HEK293 (cell line): ENCODE measurements at regions not wholly inside any gene's neighbourhood (a gene's known extent, or its start where the extent isn't known, plus 50 kb on each side); places are given as distances from the start of the nearest gene placed in this dataset.

Experiments
- CTCF ChIA-PET: fragments of 350-600 bp; formaldehyde crosslinking; extraction: SDS; loops from one replicate; lab custom pipeline; 2021; ENCODE audit warnings: antibody characterized with exemption; lab: Yijun Ruan, JAX
- POLR2A ChIA-PET: fragments of 300-600 bp; formaldehyde crosslinking; extraction: SDS; loops from one replicate; lab custom pipeline; 2020; ENCODE audit warnings: antibody characterized with exemption, inconsistent platforms; lab: Yijun Ruan, JAX
- H3K27ac ChIP-seq: fragments of 200-500 bp; sonication (Bioruptor generic); 2 replicates; pipeline ENCODE4 v1.5.1; 2014; ENCODE audit warnings: low read depth, low read length, control low read depth, inconsistent platforms; ENCODE audit errors: extremely low read depth
- H3K36me3 ChIP-seq, 2 experiments: fragments of 200-500 bp in 1 of 2; sonication (Bioruptor generic) in 1 of 2; 1 replicate in 1 of 2; 2 replicates in 1 of 2; pipeline ENCODE4 v1.5.1; 2014 to 2017; ENCODE audit warnings: inconsistent platforms in 2 of 2, low read length in 2 of 2; ENCODE audit not compliant: control insufficient read depth in 2 of 2, insufficient read depth in 1 of 2
- H3K4me1 ChIP-seq: fragments of 200-500 bp; sonication (Bioruptor generic); 2 replicates; pipeline ENCODE4 v1.5.1; 2014; ENCODE audit warnings: mild to moderate bottlenecking, low read length, inconsistent platforms; ENCODE audit not compliant: control insufficient read depth, insufficient read depth
- H3K4me3 ChIP-seq: 2 replicates; pipeline ENCODE4 v1.5.1; 2011; ENCODE audit warnings: low read depth, mild to moderate bottlenecking, control low read depth, low read length, moderate library complexity
- H3K9me3 ChIP-seq: fragments of 200-500 bp; sonication (Bioruptor generic); 2 replicates; pipeline ENCODE4 v1.5.1; 2014; ENCODE audit warnings: low read depth, low read length, inconsistent platforms; ENCODE audit not compliant: control insufficient read depth, insufficient read depth
- GFI1B ChIP-seq: fragments of 450-650 bp; formaldehyde crosslinking; IDR thresholded peaks from 2 replicates; pipeline ENCODE4 v1.5.1; 2016; ENCODE audit warnings: missing biosample characterization, missing genetic modification characterization
- KLF1 ChIP-seq: fragments of 450-650 bp; formaldehyde crosslinking; IDR thresholded peaks from 2 replicates; pipeline ENCODE4 v1.5.1; 2016; ENCODE audit warnings: missing biosample characterization, missing genetic modification characterization
- SCRT2 ChIP-seq: fragments of 450-650 bp; formaldehyde crosslinking; IDR thresholded peaks from 2 replicates; pipeline ENCODE4 v1.5.1; 2016; ENCODE audit warnings: missing biosample characterization, missing genetic modification characterization
- TCF7L2 ChIP-seq: IDR thresholded peaks from 2 replicates; pipeline ENCODE4 v1.6.1; 2011; ENCODE audit warnings: low read depth, mild to moderate bottlenecking, inconsistent platforms, low read length, moderate library complexity, borderline replicate concordance
- ZBTB49 ChIP-seq: fragments of 450-650 bp; formaldehyde crosslinking; IDR thresholded peaks from 2 replicates; pipeline ENCODE4 v1.5.1; 2016; ENCODE audit warnings: missing biosample characterization, missing genetic modification characterization, low read depth
- ZBTB6 ChIP-seq: fragments of 450-650 bp; formaldehyde crosslinking; IDR thresholded peaks from 2 replicates; pipeline ENCODE4 v1.5.1; 2017; ENCODE audit warnings: missing biosample characterization, missing genetic modification characterization
- ZNF202 ChIP-seq: fragments of 450-650 bp; formaldehyde crosslinking; IDR thresholded peaks from 2 replicates; pipeline ENCODE4 v1.5.1; 2016; ENCODE audit warnings: missing biosample characterization, missing genetic modification characterization, borderline replicate concordance
- ZNF366 ChIP-seq: fragments of 450-650 bp; formaldehyde crosslinking; conservative IDR thresholded peaks from 2 replicates; pipeline ENCODE4 v1.5.1; 2016; ENCODE audit warnings: missing biosample characterization, missing genetic modification characterization
- ZNF391 ChIP-seq: fragments of 450-650 bp; formaldehyde crosslinking; IDR thresholded peaks from 2 replicates; pipeline ENCODE4 v1.5.1; 2016; ENCODE audit warnings: low read depth, missing biosample characterization, missing genetic modification characterization, borderline replicate concordance
- ZNF394 ChIP-seq: fragments of 450-650 bp; formaldehyde crosslinking; IDR thresholded peaks from 2 replicates; pipeline ENCODE4 v1.5.1; 2016; ENCODE audit warnings: missing biosample characterization, missing genetic modification characterization, mild to moderate bottlenecking, moderate library complexity, borderline replicate concordance
- ZNF398 ChIP-seq: fragments of 450-650 bp; formaldehyde crosslinking; IDR thresholded peaks from 2 replicates; pipeline ENCODE4 v1.5.1; 2017; ENCODE audit warnings: missing biosample characterization, missing genetic modification characterization
- ZNF426 ChIP-seq: fragments of 450-650 bp; formaldehyde crosslinking; IDR thresholded peaks from 2 replicates; pipeline ENCODE4 v1.5.1; 2017; ENCODE audit warnings: missing biosample characterization, missing genetic modification characterization, mild to moderate bottlenecking, inconsistent platforms, moderate library complexity
- ZNF529 ChIP-seq: fragments of 450-650 bp; formaldehyde crosslinking; IDR thresholded peaks from 2 replicates; pipeline ENCODE4 v1.5.1; 2017; ENCODE audit warnings: missing genetic modification characterization, missing biosample characterization; ENCODE audit not compliant: insufficient replicate concordance
- ZNF558 ChIP-seq: fragments of 450-650 bp; formaldehyde crosslinking; IDR thresholded peaks from 2 replicates; pipeline ENCODE4 v1.5.1; 2016; ENCODE audit warnings: missing biosample characterization, missing genetic modification characterization
- ZNF596 ChIP-seq: fragments of 450-650 bp; IDR thresholded peaks from 2 replicates; pipeline ENCODE4 v1.5.0; 2018; ENCODE audit warnings: missing biosample characterization, mild to moderate bottlenecking, missing genetic modification characterization, moderate library complexity
- ZNF610 ChIP-seq: fragments of 450-650 bp; formaldehyde crosslinking; IDR thresholded peaks from 2 replicates; pipeline ENCODE4 v1.5.1; 2016; ENCODE audit warnings: missing biosample characterization, missing genetic modification characterization, borderline replicate concordance
- ZNF660 ChIP-seq: fragments of 450-650 bp; IDR thresholded peaks from 2 replicates; pipeline ENCODE4 v1.5.1; 2018; ENCODE audit warnings: missing biosample characterization, mild to moderate bottlenecking, missing genetic modification characterization
- ZNF701 ChIP-seq: fragments of 450-650 bp; formaldehyde crosslinking; IDR thresholded peaks from 2 replicates; pipeline ENCODE4 v1.5.1; 2016; ENCODE audit warnings: missing biosample characterization, missing genetic modification characterization
- ZNF837 ChIP-seq: fragments of 450-650 bp; formaldehyde crosslinking; IDR thresholded peaks from 2 replicates; pipeline ENCODE4 v1.5.1; 2016; ENCODE audit warnings: missing biosample characterization, missing genetic modification characterization
- ZSCAN23 ChIP-seq: fragments of 450-650 bp; formaldehyde crosslinking; IDR thresholded peaks from 2 replicates; pipeline ENCODE4 v1.5.1; 2016; ENCODE audit warnings: missing biosample characterization, missing genetic modification characterization
- ZXDB ChIP-seq: fragments of 450-650 bp; formaldehyde crosslinking; IDR thresholded peaks from 2 replicates; pipeline ENCODE4 v1.5.1; 2016; ENCODE audit warnings: missing biosample characterization, missing genetic modification characterization
- TF ChIP-seq, protein P1 (sequence below): fragments of 450-650 bp; formaldehyde crosslinking; IDR thresholded peaks from 2 replicates; pipeline ENCODE4 v1.5.1; 2016; ENCODE audit warnings: missing biosample characterization, missing genetic modification characterization, borderline replicate concordance
- TF ChIP-seq, protein P2 (sequence below): fragments of 450-650 bp; formaldehyde crosslinking; IDR thresholded peaks from 2 replicates; pipeline ENCODE4 v1.5.1; 2016; ENCODE audit warnings: missing biosample characterization, missing genetic modification characterization

GRCh38 chr6:9986273-9986672 lies 428.6 kb downstream of the TFAP2A start:
- CTCF ChIA-PET = interaction anchor here (0.6 kb wide), 1 partner anchor 34 kb away, joined by 6 read pairs; no protein-coding TSS in a partner anchor
- Histone ChIP-seq H3K27ac (no peak overlapping the region), H3K4me1 (no peaks in the 10 kb centered on the region)

DNA sequence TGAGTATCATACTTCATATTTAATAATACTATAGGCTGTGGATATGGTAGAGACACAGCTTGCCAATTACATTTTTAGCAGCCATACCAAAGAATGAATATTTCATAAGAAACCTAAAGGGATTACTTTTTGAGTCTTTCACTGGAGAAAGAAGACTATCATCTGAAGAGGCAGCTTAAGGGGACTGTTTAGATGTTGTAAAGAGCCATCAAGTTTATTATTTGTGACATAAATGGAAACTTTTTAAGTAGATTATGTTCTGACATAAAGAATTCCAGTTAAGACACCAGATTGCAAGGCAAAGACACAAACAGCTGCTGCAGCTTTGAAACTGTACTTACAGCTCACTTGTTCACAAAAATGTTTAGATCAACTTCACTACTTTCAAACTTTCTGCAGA lies 429.4 kb downstream of the TFAP2A start:
- no peak for TF ChIP-seq KLF1 (tag by site-specific recombination)
- no peak for TF ChIP-seq ZBTB6 (tag by site-specific recombination)
- TF ChIP-seq, all 188 proteins: peak for 0
- Histone ChIP-seq H3K27ac (no peak overlapping the region), H3K9me3 (no peaks in the 10 kb centered on the region), H3K4me3 (no peak overlapping the region), H3K4me1 (no peaks in the 10 kb centered on the region), H3K36me3 (no peaks in the 10 kb centered on the region)
- ChIA-PET CTCF (interaction anchor here (0.6 kb wide), 2 partner anchors 21 to 33 kb away, joined by 3 to 6 read pairs; no protein-coding TSS in a partner anchor), POLR2A (no interaction called here)

More at GRCh38 chr6:9986273-9986672, 428.6 kb downstream of the TFAP2A start:
- Histone ChIP-seq H3K9me3 (no peaks in the 10 kb centered on the region), H3K4me3 (no peak overlapping the region), H3K36me3 (no peaks in the 10 kb centered on the region)
- POLR2A ChIA-PET = no interaction called here
- no peak for TF ChIP-seq ZNF394
- TF ChIP-seq ZNF391 (tag by site-specific recombination) = no peak
- TF ChIP-seq ZNF596 = no peak
- TF ChIP-seq ZNF202 (tag by site-specific recombination) = no peak
- TF ChIP-seq, protein P1, sequence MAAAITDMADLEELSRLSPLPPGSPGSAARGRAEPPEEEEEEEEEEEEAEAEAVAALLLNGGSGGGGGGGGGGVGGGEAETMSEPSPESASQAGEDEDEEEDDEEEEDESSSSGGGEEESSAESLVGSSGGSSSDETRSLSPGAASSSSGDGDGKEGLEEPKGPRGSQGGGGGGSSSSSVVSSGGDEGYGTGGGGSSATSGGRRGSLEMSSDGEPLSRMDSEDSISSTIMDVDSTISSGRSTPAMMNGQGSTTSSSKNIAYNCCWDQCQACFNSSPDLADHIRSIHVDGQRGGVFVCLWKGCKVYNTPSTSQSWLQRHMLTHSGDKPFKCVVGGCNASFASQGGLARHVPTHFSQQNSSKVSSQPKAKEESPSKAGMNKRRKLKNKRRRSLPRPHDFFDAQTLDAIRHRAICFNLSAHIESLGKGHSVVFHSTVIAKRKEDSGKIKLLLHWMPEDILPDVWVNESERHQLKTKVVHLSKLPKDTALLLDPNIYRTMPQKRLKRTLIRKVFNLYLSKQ (tag by site-specific recombination) = no peak
- TF ChIP-seq TCF7L2 = no peak
- TF ChIP-seq ZNF426 (tag by site-specific recombination) = no peak
- TF ChIP-seq ZNF610 (tag by site-specific recombination) = no peak
- TF ChIP-seq ZNF529 = no peak

GRCh38 chr6:9984607-9985006 lies 430.3 kb downstream of the TFAP2A start:
- Histone ChIP-seq H3K27ac (no peak overlapping the region), H3K4me3 (no peak overlapping the region), H3K9me3 (no peaks in the 10 kb centered on the region), H3K4me1 (no peaks in the 10 kb centered on the region), H3K36me3 (no peaks in the 10 kb centered on the region)
- TF ChIP-seq ZBTB49 (tag by site-specific recombination) (no peak), ZNF837 (tag by site-specific recombination) (no peak), SCRT2 (tag by site-specific recombination) (no peak), GFI1B (tag by site-specific recombination) (no peak), ZNF701 (tag by site-specific recombination) (no peak), ZSCAN23 (no peak), ZNF366 (tag by site-specific recombination) (no peak), ZNF558 (tag by site-specific recombination) (no peak), ZNF660 (no peak), ZXDB (tag by site-specific recombination) (no peak), ZNF398 (tag by site-specific recombination) (no peak)
- TF ChIP-seq, protein P2, sequence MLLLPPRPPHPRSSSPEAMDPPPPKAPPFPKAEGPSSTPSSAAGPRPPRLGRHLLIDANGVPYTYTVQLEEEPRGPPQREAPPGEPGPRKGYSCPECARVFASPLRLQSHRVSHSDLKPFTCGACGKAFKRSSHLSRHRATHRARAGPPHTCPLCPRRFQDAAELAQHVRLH (tag by site-specific recombination) = no peak
- ChIA-PET POLR2A (no interaction called here), CTCF (no interaction called here)
